Testis (tissue), 2 donors: ENCODE measurements at regions not wholly inside any gene's neighbourhood (a gene's known extent, or its start where the extent isn't known, plus 50 kb on each side); places are given as distances from the start of the nearest gene placed in this dataset.

Experiments used
- POLR2A ChIP-seq: fragments of 450-650 bp; IDR thresholded peaks from one replicate; pipeline ENCODE4 v1.6.1; 2017; ENCODE audit warnings: antibody characterized with exemption, mild to moderate bottlenecking, moderate library complexity
- TF ChIP-seq, protein P1 (sequence below), 3 experiments: fragments of 450-650 bp in 2 of 3; fragments of 200-600 bp in 1 of 3; sonication (generic) in 1 of 3; IDR thresholded peaks; one replicate each; pipeline ENCODE4 v1.5.1; 2016 to 2019; ENCODE audit warnings: antibody characterized with exemption in 3 of 3, mild to moderate bottlenecking in 2 of 3, moderate library complexity in 1 of 3

GRCh38 chr14:34138175-34138574 lies 187.3 kb upstream of the EGLN3 start:
- TF ChIP-seq, protein P1, sequence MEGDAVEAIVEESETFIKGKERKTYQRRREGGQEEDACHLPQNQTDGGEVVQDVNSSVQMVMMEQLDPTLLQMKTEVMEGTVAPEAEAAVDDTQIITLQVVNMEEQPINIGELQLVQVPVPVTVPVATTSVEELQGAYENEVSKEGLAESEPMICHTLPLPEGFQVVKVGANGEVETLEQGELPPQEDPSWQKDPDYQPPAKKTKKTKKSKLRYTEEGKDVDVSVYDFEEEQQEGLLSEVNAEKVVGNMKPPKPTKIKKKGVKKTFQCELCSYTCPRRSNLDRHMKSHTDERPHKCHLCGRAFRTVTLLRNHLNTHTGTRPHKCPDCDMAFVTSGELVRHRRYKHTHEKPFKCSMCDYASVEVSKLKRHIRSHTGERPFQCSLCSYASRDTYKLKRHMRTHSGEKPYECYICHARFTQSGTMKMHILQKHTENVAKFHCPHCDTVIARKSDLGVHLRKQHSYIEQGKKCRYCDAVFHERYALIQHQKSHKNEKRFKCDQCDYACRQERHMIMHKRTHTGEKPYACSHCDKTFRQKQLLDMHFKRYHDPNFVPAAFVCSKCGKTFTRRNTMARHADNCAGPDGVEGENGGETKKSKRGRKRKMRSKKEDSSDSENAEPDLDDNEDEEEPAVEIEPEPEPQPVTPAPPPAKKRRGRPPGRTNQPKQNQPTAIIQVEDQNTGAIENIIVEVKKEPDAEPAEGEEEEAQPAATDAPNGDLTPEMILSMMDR (IDR thresholded peaks at IDR 0.05): no peak
- no peak for TF ChIP-seq POLR2A
